ENCODE measurements at regions not wholly inside any gene's neighbourhood (a gene's known extent, or its start where the extent isn't known, plus 50 kb on each side); places are given as distances from the start of the nearest gene placed in this dataset.

GRCh38 chr2:136244536-136244885 lies 126.6 kb upstream of the CXCR4 start:
- CTCF ChIA-PET: no interaction called here
- TF ChIP-seq ZNF384 (IDR thresholded peaks at IDR 0.05) (no peak), FOXM1 (IDR thresholded peaks at IDR 0.05; ENCODE audit: borderline replicate concordance) (no peak), LEF1 (IDR thresholded peaks at IDR 0.05; ENCODE audit: borderline replicate concordance) (no peak), ELF4 (IDR thresholded peaks at IDR 0.05) (no peak), BHLHE40 (IDR thresholded peaks at IDR 0.05; ENCODE audit: borderline replicate concordance) (no peak), FOXA1 (IDR thresholded peaks at IDR 0.05) (no peak), TARDBP (IDR thresholded peaks at IDR 0.05) (no peak), NFRKB (IDR thresholded peaks at IDR 0.05) (no peak), FOXK2 (IDR thresholded peaks at IDR 0.05) (no peak), SUZ12 (IDR thresholded peaks at IDR 0.05) (no peak), ARNT (IDR thresholded peaks at IDR 0.05) (no peak), HDGF (IDR thresholded peaks at IDR 0.05; ENCODE audit: borderline replicate concordance) (no peak), PKNOX1 (IDR thresholded peaks at IDR 0.05) (no peak), SP1 (IDR thresholded peaks at IDR 0.05) (no peak), CTBP1 (IDR thresholded peaks at IDR 0.05; ENCODE audit: borderline replicate concordance) (no peak), L3MBTL2 (conservative IDR thresholded peaks at IDR 0.05) (no peak)
- POLR2A ChIA-PET: no interaction called here
- no peak for DNase-seq (ENCODE audit: extremely low spot score)

GRCh38 chr2:136243638-136244535 lies 125.9 kb upstream of the CXCR4 start:
- CTCF ChIA-PET: no interaction called here
- DNase-seq (ENCODE audit: extremely low spot score): no peak
- TF ChIP-seq FOXM1 (IDR thresholded peaks at IDR 0.05; ENCODE audit: borderline replicate concordance): no peak
- TF ChIP-seq BHLHE40 (IDR thresholded peaks at IDR 0.05; ENCODE audit: borderline replicate concordance): no peak
- POLR2A ChIA-PET: no interaction called here

GRCh38 chr2:136242687-136243277 lies 124.8 kb upstream of the CXCR4 start:
- CTCF ChIA-PET: no interaction called here
- DNase-seq (ENCODE audit: extremely low spot score): no peak

GRCh38 chr2:136242100-136242499 lies 124.2 kb upstream of the CXCR4 start:
- CTCF ChIA-PET: no interaction called here
- DNase-seq (ENCODE audit: extremely low spot score): no peak
- no peak for TF ChIP-seq ARNT (IDR thresholded peaks at IDR 0.05)
- no peak for TF ChIP-seq FOXK2 (IDR thresholded peaks at IDR 0.05)
- no peak for TF ChIP-seq CTBP1 (IDR thresholded peaks at IDR 0.05; ENCODE audit: borderline replicate concordance)
- TF ChIP-seq SUZ12 (IDR thresholded peaks at IDR 0.05): no peak
- TF ChIP-seq ELF4 (IDR thresholded peaks at IDR 0.05): no peak
- TF ChIP-seq NFRKB (IDR thresholded peaks at IDR 0.05): no peak
- TF ChIP-seq TARDBP (IDR thresholded peaks at IDR 0.05): no peak
- no peak for TF ChIP-seq FOXA1 (IDR thresholded peaks at IDR 0.05)
- POLR2A ChIA-PET: no interaction called here

More at GRCh38 chr2:136242687-136243277, 124.8 kb upstream of the CXCR4 start:
- POLR2A ChIA-PET: no interaction called here
- TF ChIP-seq FOXK2 (IDR thresholded peaks at IDR 0.05) (no peak), L3MBTL2 (conservative IDR thresholded peaks at IDR 0.05) (no peak), SUZ12 (IDR thresholded peaks at IDR 0.05) (no peak), BHLHE40 (IDR thresholded peaks at IDR 0.05; ENCODE audit: borderline replicate concordance) (no peak), NFRKB (IDR thresholded peaks at IDR 0.05) (no peak), SP1 (IDR thresholded peaks at IDR 0.05) (no peak), TARDBP (IDR thresholded peaks at IDR 0.05) (no peak), HDGF (IDR thresholded peaks at IDR 0.05; ENCODE audit: borderline replicate concordance) (no peak), ARNT (IDR thresholded peaks at IDR 0.05) (no peak), CTBP1 (IDR thresholded peaks at IDR 0.05; ENCODE audit: borderline replicate concordance) (no peak), ELF4 (IDR thresholded peaks at IDR 0.05) (no peak), LEF1 (IDR thresholded peaks at IDR 0.05; ENCODE audit: borderline replicate concordance) (no peak), PKNOX1 (IDR thresholded peaks at IDR 0.05) (no peak), ZNF384 (IDR thresholded peaks at IDR 0.05) (no peak), FOXM1 (IDR thresholded peaks at IDR 0.05; ENCODE audit: borderline replicate concordance) (no peak), FOXA1 (IDR thresholded peaks at IDR 0.05) (no peak)

GRCh38 chr2:136239079-136239685 lies 121.2 kb upstream of the CXCR4 start:
- TF ChIP-seq SP1 (IDR thresholded peaks at IDR 0.05) (no peak), ZNF384 (IDR thresholded peaks at IDR 0.05) (no peak), BHLHE40 (IDR thresholded peaks at IDR 0.05; ENCODE audit: borderline replicate concordance) (no peak), FOXM1 (IDR thresholded peaks at IDR 0.05; ENCODE audit: borderline replicate concordance) (no peak), FOXA1 (IDR thresholded peaks at IDR 0.05) (no peak), ELF4 (IDR thresholded peaks at IDR 0.05) (no peak), CTBP1 (IDR thresholded peaks at IDR 0.05; ENCODE audit: borderline replicate concordance) (no peak), ARNT (IDR thresholded peaks at IDR 0.05) (no peak), LEF1 (IDR thresholded peaks at IDR 0.05; ENCODE audit: borderline replicate concordance) (no peak), L3MBTL2 (conservative IDR thresholded peaks at IDR 0.05) (no peak), FOXK2 (IDR thresholded peaks at IDR 0.05) (no peak), PKNOX1 (IDR thresholded peaks at IDR 0.05) (no peak), NFRKB (IDR thresholded peaks at IDR 0.05) (no peak), SUZ12 (IDR thresholded peaks at IDR 0.05) (no peak), HDGF (IDR thresholded peaks at IDR 0.05; ENCODE audit: borderline replicate concordance) (no peak), TARDBP (IDR thresholded peaks at IDR 0.05) (no peak)
- ChIA-PET POLR2A (no interaction called here), CTCF (no interaction called here)
- DNase-seq (ENCODE audit: extremely low spot score): no peak

Data from HEK293T (cell line).